Neural progenitor cell (in vitro differentiated cells): ENCODE measurements at regions not wholly inside any gene's neighbourhood (a gene's known extent, or its start where the extent isn't known, plus 50 kb on each side); places are given as distances from the start of the nearest gene placed in this dataset.
"Not testable (repeated sequence)": the region's sequence is repeated elsewhere in the genome, so short reads cannot be mapped to it uniquely, and the experiment has no call there.

Source experiments
- DNase-seq: peaks from one replicate; pipeline ENCODE4 v3.0.0-alpha.2; 2016; ENCODE audit warnings: low spot score
- H2AFZ ChIP-seq: fragments of 200-600 bp; sonication (generic); replicated peaks from 2 replicates; pipeline ENCODE4 v1.6.1; 2016; ENCODE audit warnings: antibody characterized with exemption
- H3F3A ChIP-seq: fragments of 200-600 bp; sonication (generic); 2 replicates; pipeline ENCODE4 v1.6.1; 2016; ENCODE audit warnings: antibody characterized with exemption, low read depth
- H3K27ac ChIP-seq: fragments of 200-600 bp; sonication (generic); 2 replicates; pipeline ENCODE4 v1.5.1; 2016; ENCODE audit warnings: mild to moderate bottlenecking
- H3K27me3 ChIP-seq: fragments of 200-600 bp; sonication (generic); 2 replicates; pipeline ENCODE4 v1.6.1; 2016; ENCODE audit warnings: mild to moderate bottlenecking, moderate library complexity
- H3K36me3 ChIP-seq: fragments of 200-600 bp; sonication (generic); 2 replicates; pipeline ENCODE4 v1.5.1; 2016
- H3K4me1 ChIP-seq: fragments of 200-600 bp; sonication (generic); 2 replicates; pipeline ENCODE4 v1.6.1; 2016; ENCODE audit warnings: mixed run types
- H3K4me2 ChIP-seq: fragments of 200-600 bp; sonication (generic); 2 replicates; pipeline ENCODE4 v1.6.1; 2016
- H3K4me3 ChIP-seq: fragments of 200-600 bp; sonication (generic); 2 replicates; pipeline ENCODE4 v1.5.1; 2016
- H3K79me2 ChIP-seq: fragments of 200-600 bp; sonication (generic); 2 replicates; pipeline ENCODE4 v1.6.1; 2016; ENCODE audit warnings: low read depth
- H3K9ac ChIP-seq: fragments of 200-600 bp; sonication (generic); 2 replicates; pipeline ENCODE4 v1.6.1; 2016
- H3K9me3 ChIP-seq: fragments of 200-600 bp; sonication (generic); 2 replicates; pipeline ENCODE4 v1.5.1; 2016; ENCODE audit warnings: low read depth
- H4K20me1 ChIP-seq: fragments of 200-600 bp; sonication (generic); 2 replicates; pipeline ENCODE4 v1.6.1; 2016; ENCODE audit warnings: low read depth
- H3K27ac Mint-ChIP-seq: 3 replicates; pipeline ENCODE4 v1.8.0; 2021; ENCODE audit warnings: mixed read lengths
- H3K27me3 Mint-ChIP-seq: 2 replicates; pipeline ENCODE4 v1.8.0; 2022; ENCODE audit warnings: low read depth, mild to moderate bottlenecking, inconsistent platforms, moderate library complexity, mixed read lengths; ENCODE audit not compliant: insufficient read depth
- H3K36me3 Mint-ChIP-seq: 3 replicates; pipeline ENCODE4 v1.8.0; 2021; ENCODE audit warnings: mixed read lengths
- H3K4me1 Mint-ChIP-seq: 3 replicates; pipeline ENCODE4 v1.8.0; 2021; ENCODE audit warnings: mixed read lengths
- H3K4me3 Mint-ChIP-seq: 3 replicates; pipeline ENCODE4 v1.8.0; 2021; ENCODE audit warnings: mild to moderate bottlenecking, moderate library complexity, mixed read lengths
- H3K9me3 Mint-ChIP-seq: 3 replicates; pipeline ENCODE4 v1.8.0; 2020; ENCODE audit warnings: mixed read lengths
- EZH2 ChIP-seq: fragments of 200-600 bp; sonication (generic); IDR thresholded peaks from 2 replicates; pipeline ENCODE4 v1.6.1; 2017; ENCODE audit warnings: antibody characterized with exemption, mild to moderate bottlenecking, moderate library complexity
- EZH2phosphoT487 ChIP-seq: fragments of 200-600 bp; sonication (generic); IDR thresholded peaks from 2 replicates; pipeline ENCODE4 v1.6.1; 2017; ENCODE audit warnings: antibody characterized with exemption
- TF ChIP-seq, protein P1 (sequence below): fragments of 200-600 bp; sonication (generic); IDR thresholded peaks from 2 replicates; pipeline ENCODE4 v1.5.1; 2017; ENCODE audit warnings: antibody characterized with exemption, mild to moderate bottlenecking

DNA sequence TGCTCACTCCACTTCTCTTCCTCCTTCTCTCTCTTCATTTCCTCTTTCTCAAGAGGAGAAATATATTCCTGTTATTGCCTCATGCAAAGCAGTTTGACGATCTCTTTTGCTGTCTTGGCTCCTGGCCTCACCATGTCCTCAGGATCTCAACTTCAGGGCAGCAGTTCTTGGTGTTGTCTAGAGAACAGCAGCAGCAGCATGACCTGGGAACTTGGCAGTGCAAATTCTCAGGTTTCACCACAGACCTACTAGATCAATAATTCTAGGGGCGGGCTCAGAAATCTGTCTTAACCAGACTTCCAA, 193.4 kb upstream of the EDNRA start:
- H3K27me3 Mint-ChIP-seq, result no peaks in the 10 kb centered on the region
- Histone ChIP-seq H3F3A (no peaks in the 10 kb centered on the region), H3K4me2 (no peak overlapping the region), H3K27ac (no peak overlapping the region), H2AFZ (no peak overlapping the region), H3K9ac (no peak overlapping the region), H3K79me2 (no peaks in the 10 kb centered on the region), H3K36me3 (no peaks in the 10 kb centered on the region), H3K4me1 (no peaks in the 10 kb centered on the region), H3K9me3 (peaks cover 4% of the 10 kb centered on the region), H3K27me3 (no peaks in the 10 kb centered on the region), H3K4me3 (no peak overlapping the region), H4K20me1 (no peaks in the 10 kb centered on the region)
- no peak for DNase-seq
- H3K4me1 Mint-ChIP-seq, result no peaks in the 10 kb centered on the region
- no peak overlapping the region for H3K4me3 Mint-ChIP-seq
- no peaks in the 10 kb centered on the region for H3K9me3 Mint-ChIP-seq
- TF ChIP-seq, protein P1, sequence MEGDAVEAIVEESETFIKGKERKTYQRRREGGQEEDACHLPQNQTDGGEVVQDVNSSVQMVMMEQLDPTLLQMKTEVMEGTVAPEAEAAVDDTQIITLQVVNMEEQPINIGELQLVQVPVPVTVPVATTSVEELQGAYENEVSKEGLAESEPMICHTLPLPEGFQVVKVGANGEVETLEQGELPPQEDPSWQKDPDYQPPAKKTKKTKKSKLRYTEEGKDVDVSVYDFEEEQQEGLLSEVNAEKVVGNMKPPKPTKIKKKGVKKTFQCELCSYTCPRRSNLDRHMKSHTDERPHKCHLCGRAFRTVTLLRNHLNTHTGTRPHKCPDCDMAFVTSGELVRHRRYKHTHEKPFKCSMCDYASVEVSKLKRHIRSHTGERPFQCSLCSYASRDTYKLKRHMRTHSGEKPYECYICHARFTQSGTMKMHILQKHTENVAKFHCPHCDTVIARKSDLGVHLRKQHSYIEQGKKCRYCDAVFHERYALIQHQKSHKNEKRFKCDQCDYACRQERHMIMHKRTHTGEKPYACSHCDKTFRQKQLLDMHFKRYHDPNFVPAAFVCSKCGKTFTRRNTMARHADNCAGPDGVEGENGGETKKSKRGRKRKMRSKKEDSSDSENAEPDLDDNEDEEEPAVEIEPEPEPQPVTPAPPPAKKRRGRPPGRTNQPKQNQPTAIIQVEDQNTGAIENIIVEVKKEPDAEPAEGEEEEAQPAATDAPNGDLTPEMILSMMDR, result no peak
- TF ChIP-seq EZH2, result no peak
- no peak for TF ChIP-seq EZH2phosphoT487
- no peaks in the 10 kb centered on the region for H3K36me3 Mint-ChIP-seq
- no peak overlapping the region for H3K27ac Mint-ChIP-seq

DNA sequence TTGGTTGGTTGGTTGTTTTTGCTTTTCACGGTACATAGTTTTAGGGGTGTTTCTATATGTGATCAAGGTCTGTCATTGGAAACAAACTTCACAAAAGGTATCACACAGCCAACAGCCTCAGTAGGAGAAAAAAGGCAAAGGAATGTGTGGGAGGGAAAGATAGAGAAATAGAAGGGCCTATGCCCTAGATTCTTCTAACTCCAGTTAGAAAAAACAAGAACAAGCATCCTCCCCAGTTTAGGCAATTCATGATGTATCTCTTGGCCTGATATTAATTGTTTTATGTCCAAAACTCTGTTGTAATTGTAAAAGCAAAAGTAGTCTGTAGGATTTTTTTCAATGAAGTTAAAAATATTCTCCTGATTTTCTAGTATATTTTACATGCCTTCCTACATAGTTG, 192.4 kb upstream of the EDNRA start:
- no peaks in the 10 kb centered on the region for H3K9me3 Mint-ChIP-seq
- H3K9ac ChIP-seq, result no peak overlapping the region
- H3K4me1 Mint-ChIP-seq, result no peaks in the 10 kb centered on the region
- no peak overlapping the region for H2AFZ ChIP-seq
- H3K4me1 ChIP-seq, result no peaks in the 10 kb centered on the region
- H3K27ac ChIP-seq, result no peak overlapping the region
- no peak overlapping the region for H3K4me3 Mint-ChIP-seq
- no peaks in the 10 kb centered on the region for H3F3A ChIP-seq
- H3K27me3 Mint-ChIP-seq, result no peaks in the 10 kb centered on the region
- no peaks in the 10 kb centered on the region for H3K27me3 ChIP-seq
- H3K79me2 ChIP-seq, result no peaks in the 10 kb centered on the region
- no peak overlapping the region for H3K27ac Mint-ChIP-seq
- no peaks in the 10 kb centered on the region for H3K36me3 Mint-ChIP-seq
- H3K9me3 ChIP-seq, result no peaks in the 10 kb centered on the region
- H3K36me3 ChIP-seq, result no peaks in the 10 kb centered on the region
- no peak overlapping the region for H3K4me2 ChIP-seq
- no peak for DNase-seq
- no peaks in the 10 kb centered on the region for H4K20me1 ChIP-seq
- TF ChIP-seq EZH2 (no peak), EZH2phosphoT487 (no peak)
- TF ChIP-seq, protein P1, result no peak
- no peak overlapping the region for H3K4me3 ChIP-seq

DNA sequence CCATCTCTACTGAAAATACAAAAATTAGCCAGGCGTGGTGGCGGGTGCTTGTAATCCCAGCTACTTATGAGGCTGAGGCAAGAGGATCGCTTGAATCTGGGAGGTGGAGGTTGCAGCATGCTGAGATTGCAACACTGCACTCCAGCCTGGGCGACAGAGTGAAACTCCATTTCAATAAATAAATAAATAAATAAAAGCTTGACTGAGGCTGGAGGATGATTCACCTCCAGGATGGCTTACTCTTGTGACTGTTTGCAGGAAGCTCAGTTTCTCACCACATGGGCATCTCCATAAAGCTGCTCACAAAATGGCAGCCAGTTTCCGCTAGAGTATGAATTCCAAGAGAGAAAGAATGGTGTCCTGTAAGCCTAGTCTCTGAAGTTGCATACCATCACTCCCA, 191.7 kb upstream of the EDNRA start:
- H2AFZ ChIP-seq, result no peak overlapping the region

DNA sequence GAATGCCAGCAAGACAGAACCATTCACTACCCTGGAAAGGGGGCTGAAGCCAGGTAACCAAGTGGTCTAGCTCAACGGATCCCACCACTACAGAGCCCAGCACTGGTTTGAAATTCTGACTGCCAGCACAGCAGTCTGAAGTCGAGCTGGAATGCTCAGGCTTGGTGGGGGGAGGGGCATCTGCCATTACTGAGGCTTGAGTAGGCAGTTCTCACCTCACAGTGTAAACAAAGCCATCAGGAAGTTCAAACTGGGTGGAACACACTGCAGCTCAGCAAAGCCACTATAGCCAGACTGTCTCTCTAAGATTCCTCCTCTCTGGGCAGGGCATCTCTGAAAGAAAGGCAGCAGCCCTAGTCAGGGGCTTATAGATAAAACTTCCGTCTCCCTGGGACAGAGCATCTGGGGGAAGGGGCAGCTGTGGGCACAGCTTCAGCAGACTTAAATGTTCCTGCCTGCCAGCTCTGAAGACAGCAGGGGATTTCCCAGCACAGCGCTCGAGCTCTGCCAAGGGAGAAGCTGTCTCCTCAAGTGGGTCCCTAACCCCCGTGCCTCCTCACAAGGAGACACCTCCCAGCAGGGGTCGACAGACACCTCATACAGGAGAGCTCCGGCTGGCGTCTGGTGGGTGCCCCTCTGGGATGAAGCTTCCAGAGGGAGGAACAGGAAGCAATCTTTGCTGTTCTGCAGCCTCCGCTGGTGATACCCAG, 188.1 kb upstream of the EDNRA start:
- H3K36me3 Mint-ChIP-seq, H3F3A ChIP-seq, H3K9me3 ChIP-seq, H3K4me1 ChIP-seq, H3K9ac ChIP-seq, H3K4me3 Mint-ChIP-seq, H4K20me1 ChIP-seq, H3K4me1 Mint-ChIP-seq, H3K36me3 ChIP-seq, H3K27me3 Mint-ChIP-seq, H3K79me2 ChIP-seq, H2AFZ ChIP-seq, H3K27ac ChIP-seq, H3K4me2 ChIP-seq, H3K27ac Mint-ChIP-seq, H3K27me3 ChIP-seq, H3K4me3 ChIP-seq: not testable (repeated sequence)
- peaks cover 12% of the 10 kb centered on the region for H3K9me3 Mint-ChIP-seq
- DNase-seq, result peak; percentile 16

More for the DNA sequence above, 191.7 kb upstream of the EDNRA start:
- Histone ChIP-seq H3K36me3 (no peaks in the 10 kb centered on the region), H3K27me3 (no peaks in the 10 kb centered on the region), H3K4me1 (no peaks in the 10 kb centered on the region), H3K4me3 (no peak overlapping the region), H3K79me2 (no peaks in the 10 kb centered on the region), H3K9ac (no peak overlapping the region), H4K20me1 (no peaks in the 10 kb centered on the region), H3K27ac (no peak overlapping the region), H3K4me2 (no peak overlapping the region), H3K9me3 (no peaks in the 10 kb centered on the region), H3F3A (no peaks in the 10 kb centered on the region)
- H3K4me1 Mint-ChIP-seq, result no peaks in the 10 kb centered on the region
- no peak overlapping the region for H3K4me3 Mint-ChIP-seq
- H3K27ac Mint-ChIP-seq, result no peak overlapping the region
- TF ChIP-seq EZH2 (no peak), EZH2phosphoT487 (no peak)
- TF ChIP-seq, protein P1, result no peak
- no peaks in the 10 kb centered on the region for H3K27me3 Mint-ChIP-seq
- no peaks in the 10 kb centered on the region for H3K36me3 Mint-ChIP-seq
- DNase-seq, result no peak
- no peaks in the 10 kb centered on the region for H3K9me3 Mint-ChIP-seq

DNA sequence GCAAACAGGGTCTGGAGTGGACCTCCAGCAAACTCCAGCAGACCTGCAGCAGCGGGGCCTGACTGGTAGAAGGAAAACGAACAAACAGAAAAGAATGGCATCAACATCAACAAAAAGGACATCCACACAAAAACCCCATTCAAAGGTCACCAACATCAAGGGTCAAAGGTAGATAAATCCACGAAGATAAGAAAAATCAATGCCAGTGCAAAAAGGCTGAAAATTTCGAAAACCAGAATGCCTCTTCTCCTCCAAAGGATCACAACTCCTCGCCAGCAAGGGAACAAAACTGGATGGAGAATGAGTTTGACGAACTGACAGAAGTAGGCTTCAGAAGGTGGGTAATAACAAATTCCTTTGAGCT, 187.6 kb upstream of the EDNRA start:
- not testable (repeated sequence) for H3K9me3 ChIP-seq, H3K27me3 ChIP-seq, H3K4me1 ChIP-seq, H3K36me3 Mint-ChIP-seq, H3K79me2 ChIP-seq, H4K20me1 ChIP-seq, H3K4me3 Mint-ChIP-seq, H3K27me3 Mint-ChIP-seq, H3K36me3 ChIP-seq, H3K4me1 Mint-ChIP-seq, H3F3A ChIP-seq, H3K27ac ChIP-seq, H3K9ac ChIP-seq, H3K4me2 ChIP-seq, DNase-seq, H2AFZ ChIP-seq, H3K27ac Mint-ChIP-seq, H3K4me3 ChIP-seq
- peaks cover 12% of the 10 kb centered on the region for H3K9me3 Mint-ChIP-seq
